Mesenchymal stem cell (in vitro differentiated cells and primary cell): ENCODE measurements at regions not wholly inside any gene's neighbourhood (a gene's known extent, or its start where the extent isn't known, plus 50 kb on each side); places are given as distances from the start of the nearest gene placed in this dataset.

Experiments
- DNase-seq: peaks from one replicate; pipeline ENCODE4 v3.0.0-alpha.2; 2013
- H2AFZ ChIP-seq: one replicate; pipeline ENCODE4 v1.6.1; 2013; ENCODE audit warnings: low read depth, mild to moderate bottlenecking, control low read depth, inconsistent platforms, low read length, moderate library complexity
- H2AK5ac ChIP-seq: 2 replicates; pipeline ENCODE4 v1.6.1; 2013; ENCODE audit warnings: low read length, moderate library complexity, mild to moderate bottlenecking, inconsistent platforms; ENCODE audit not compliant: severe bottlenecking
- H2BK120ac ChIP-seq: one replicate; pipeline ENCODE4 v1.6.1; 2013; ENCODE audit warnings: low read depth, mild to moderate bottlenecking, inconsistent platforms, low read length, moderate library complexity
- H2BK12ac ChIP-seq, 2 experiments: one replicate each; pipeline ENCODE4 v1.6.1; 2013; ENCODE audit warnings: inconsistent platforms in 2 of 2, low read length in 2 of 2, mild to moderate bottlenecking in 2 of 2, moderate library complexity in 2 of 2, control low read depth in 1 of 2
- H2BK15ac ChIP-seq: one replicate; pipeline ENCODE4 v1.6.1; 2013; ENCODE audit warnings: mild to moderate bottlenecking, low read depth, inconsistent platforms; ENCODE audit not compliant: poor library complexity, severe bottlenecking
- H2BK5ac ChIP-seq: 2 replicates; pipeline ENCODE4 v1.6.1; 2013; ENCODE audit warnings: low read depth, mild to moderate bottlenecking, low read length, control low read depth, inconsistent platforms; ENCODE audit not compliant: poor library complexity, severe bottlenecking
- H3K14ac ChIP-seq, 2 experiments: one replicate each; pipeline ENCODE4 v1.6.1; 2013; ENCODE audit warnings: inconsistent platforms in 2 of 2, low read length in 2 of 2, control low read depth in 1 of 2, mild to moderate bottlenecking in 1 of 2, moderate library complexity in 1 of 2
- H3K18ac ChIP-seq, 2 experiments: one replicate each; pipeline ENCODE4 v1.6.1; 2013; ENCODE audit warnings: inconsistent platforms in 2 of 2, low read length in 2 of 2, control low read depth in 1 of 2, low read depth in 1 of 2, mild to moderate bottlenecking in 1 of 2
- H3K23ac ChIP-seq, 2 experiments: one replicate each; pipeline ENCODE4 v1.6.1; 2013; ENCODE audit warnings: inconsistent platforms in 2 of 2, low read length in 2 of 2, mild to moderate bottlenecking in 2 of 2, moderate library complexity in 2 of 2, control low read depth in 1 of 2
- H3K27ac ChIP-seq: 2 replicates; pipeline ENCODE4 v1.5.1; 2013; ENCODE audit warnings: mild to moderate bottlenecking, moderate library complexity, low read length, control low read depth, inconsistent platforms; ENCODE audit not compliant: poor library complexity, severe bottlenecking
- H3K27me3 ChIP-seq, 2 experiments: 2 replicates each; pipeline versions ENCODE4 v1.6.1 to v1.7.0; 2013; ENCODE audit warnings: low read length in 2 of 2, mild to moderate bottlenecking in 2 of 2, moderate library complexity in 2 of 2, control low read depth in 1 of 2, inconsistent platforms in 1 of 2; ENCODE audit not compliant: control insufficient read depth in 1 of 2, insufficient read depth in 1 of 2
- H3K36me3 ChIP-seq, 2 experiments: 2 replicates each; pipeline versions ENCODE4 v1.6.1 to v1.7.0; 2013; ENCODE audit warnings: low read length in 2 of 2, control low read depth in 1 of 2, inconsistent platforms in 1 of 2, low read depth in 1 of 2, mild to moderate bottlenecking in 1 of 2; ENCODE audit not compliant: insufficient read depth in 2 of 2, control insufficient read depth in 1 of 2
- H3K4ac ChIP-seq, 2 experiments: one replicate each; pipeline ENCODE4 v1.6.1; 2013; ENCODE audit warnings: inconsistent platforms in 2 of 2, low read length in 2 of 2, mild to moderate bottlenecking in 2 of 2, moderate library complexity in 2 of 2, control low read depth in 1 of 2, low read depth in 1 of 2
- H3K4me1 ChIP-seq: 2 replicates; pipeline ENCODE4 v1.6.1; 2013; ENCODE audit warnings: low read depth, low read length, control low read depth; ENCODE audit not compliant: control insufficient read depth, insufficient read depth
- H3K4me2 ChIP-seq: 2 replicates; pipeline ENCODE4 v1.6.1; 2013; ENCODE audit warnings: low read length, mild to moderate bottlenecking, inconsistent platforms; ENCODE audit not compliant: poor library complexity, severe bottlenecking
- H3K4me3 ChIP-seq, 2 experiments: 2 replicates each; pipeline versions ENCODE4 v1.5.1 to v1.7.0; 2013; ENCODE audit warnings: low read length in 2 of 2, mild to moderate bottlenecking in 2 of 2, control low read depth in 1 of 2, low read depth in 1 of 2; ENCODE audit not compliant: insufficient read depth in 1 of 2
- H3K79me1 ChIP-seq: replicated peaks from 2 replicates; pipeline ENCODE4 v1.6.1; 2013; ENCODE audit warnings: mild to moderate bottlenecking, control low read depth, low read length, inconsistent platforms; ENCODE audit not compliant: poor library complexity, severe bottlenecking
- H3K9ac ChIP-seq: 2 replicates; pipeline ENCODE4 v1.7.0; 2013; ENCODE audit warnings: mild to moderate bottlenecking, low read length, moderate library complexity
- H3K9me3 ChIP-seq: 2 replicates; pipeline ENCODE4 v1.7.0; 2013; ENCODE audit warnings: mild to moderate bottlenecking, low read length; ENCODE audit not compliant: control insufficient read depth
- H4K8ac ChIP-seq: one replicate; pipeline ENCODE4 v1.6.1; 2013; ENCODE audit warnings: inconsistent platforms, mild to moderate bottlenecking, low read length, moderate library complexity
- H4K91ac ChIP-seq: one replicate; pipeline ENCODE4 v1.6.1; 2013; ENCODE audit warnings: mild to moderate bottlenecking, low read length, inconsistent platforms
- WGBS: methylation state at CpG from one replicate; pipeline ENCODE4 v1.1.7; 2013; ENCODE audit warnings: mixed read lengths; 5-methylcytosine and 5-hydroxymethylcytosine counted together

- H3K9me3 ChIP-seq: peaks cover under 1% of the 10 kb centered on the region
- H3K23ac ChIP-seq: no peak overlapping the region
- H2BK12ac ChIP-seq: no peak overlapping the region
- H4K8ac ChIP-seq: no peak overlapping the region
- no peaks in the 10 kb centered on the region for H3K4me1 ChIP-seq
- H2BK15ac ChIP-seq: no peak overlapping the region
- no peak overlapping the region for H2AFZ ChIP-seq
- H3K36me3 ChIP-seq: no peaks in the 10 kb centered on the region
- no CpG with 5 or more reads among the region's 2 CpGs for WGBS
- H3K4me2 ChIP-seq: no peak overlapping the region
- no peak overlapping the region for H3K4ac ChIP-seq
- H3K27ac ChIP-seq: no peak overlapping the region
- H2BK5ac ChIP-seq: no peak overlapping the region
- no peaks in the 10 kb centered on the region for H3K27me3 ChIP-seq
- H3K4me3 ChIP-seq: no peak overlapping the region
- H2AK5ac ChIP-seq: no peak overlapping the region
- H3K79me1 ChIP-seq: no peaks in the 10 kb centered on the region
- no peak overlapping the region for H3K14ac ChIP-seq
- H3K9ac ChIP-seq: no peak overlapping the region
- H2BK120ac ChIP-seq: no peak overlapping the region
- DNase-seq: no peak
- H4K91ac ChIP-seq: no peak overlapping the region
- no peak overlapping the region for H3K18ac ChIP-seq
Observed at GRCh38 chr5:125710745-125711144, 712.5 kb upstream of the GRAMD2B start.

- Histone ChIP-seq H2AFZ (no peak overlapping the region), H3K9me3 (no peaks in the 10 kb centered on the region), H3K27ac (no peak overlapping the region), H3K23ac (no peak overlapping the region), H4K91ac (no peak overlapping the region), H3K14ac (no peak overlapping the region), H2BK5ac (no peak overlapping the region), H2BK12ac (no peak overlapping the region), H3K4me1 (no peaks in the 10 kb centered on the region), H3K36me3 (no peaks in the 10 kb centered on the region), H2AK5ac (no peak overlapping the region), H3K9ac (no peak overlapping the region), H3K4ac (no peak overlapping the region), H3K4me2 (no peak overlapping the region), H4K8ac (no peak overlapping the region), H2BK15ac (no peak overlapping the region), H3K4me3 (no peak overlapping the region), H2BK120ac (no peak overlapping the region), H3K18ac (no peak overlapping the region), H3K79me1 (no peaks in the 10 kb centered on the region), H3K27me3 (no peaks in the 10 kb centered on the region)
- WGBS: no CpG with 5 or more reads among the region's 1 CpG
- DNase-seq: no peak
Observed at GRCh38 chr5:125712397-125712796, 710.8 kb upstream of the GRAMD2B start.

GRCh38 chr5:125713109-125713805 lies 710.0 kb upstream of the GRAMD2B start:
- Histone ChIP-seq H2AK5ac (peak overlapping the region; percentile 61), H3K9me3 (no peaks in the 10 kb centered on the region), H3K36me3 (no peaks in the 10 kb centered on the region), H2BK120ac (no peak overlapping the region), H3K4me2 (no peak overlapping the region), H2AFZ (no peak overlapping the region), H3K4ac (peak overlapping the region in 1 of 2 experiments; percentile 84), H2BK15ac (no peak overlapping the region), H4K91ac (peak overlapping the region; percentile 3), H3K27me3 (no peaks in the 10 kb centered on the region), H4K8ac (no peak overlapping the region), H2BK12ac (peak overlapping the region in 1 of 2 experiments; percentile 42), H3K4me3 (no peak overlapping the region), H3K18ac (peak overlapping the region in 1 of 2 experiments; percentile 57), H3K27ac (no peak overlapping the region), H3K9ac (no peak overlapping the region), H2BK5ac (no peak overlapping the region), H3K4me1 (no peaks in the 10 kb centered on the region), H3K79me1 (no peaks in the 10 kb centered on the region), H3K23ac (no peak overlapping the region), H3K14ac (peak overlapping the region in 1 of 2 experiments; percentile 26)
- 85% methylated on average over 6 of the region's 8 CpGs for WGBS
- no peak for DNase-seq

- Histone ChIP-seq H3K4me3 (no peak overlapping the region), H3K23ac (no peak overlapping the region), H3K79me1 (no peaks in the 10 kb centered on the region), H2AK5ac (no peak overlapping the region), H2AFZ (no peak overlapping the region), H3K36me3 (no peaks in the 10 kb centered on the region), H2BK120ac (no peak overlapping the region), H3K27ac (no peak overlapping the region), H2BK5ac (no peak overlapping the region), H3K4me2 (no peak overlapping the region), H3K4me1 (no peaks in the 10 kb centered on the region), H4K8ac (no peak overlapping the region), H4K91ac (no peak overlapping the region), H3K9me3 (no peaks in the 10 kb centered on the region), H3K14ac (no peak overlapping the region), H2BK12ac (no peak overlapping the region), H2BK15ac (no peak overlapping the region), H3K9ac (no peak overlapping the region), H3K18ac (no peak overlapping the region), H3K27me3 (no peaks in the 10 kb centered on the region), H3K4ac (no peak overlapping the region)
- WGBS: no CpG with 5 or more reads among the region's 2 CpGs
- no peak for DNase-seq
Observed at GRCh38 chr5:125715216-125715615, 708.0 kb upstream of the GRAMD2B start.
